H9 (cell line): ENCODE measurements at regions not wholly inside any gene's neighbourhood (a gene's known extent, or its start where the extent isn't known, plus 50 kb on each side); places are given as distances from the start of the nearest gene placed in this dataset.

Source experiments
- DNase-seq: peaks from one replicate; pipeline ENCODE4 v3.0.0-alpha.2; 2017
- H2AFZ ChIP-seq: one replicate; pipeline ENCODE4 v1.6.1; 2013; ENCODE audit warnings: mild to moderate bottlenecking, low read length, control low read depth, moderate library complexity
- H2AK5ac ChIP-seq: 2 replicates; pipeline ENCODE4 v1.6.1; 2013; ENCODE audit warnings: low read length, control low read depth, mixed read lengths; ENCODE audit not compliant: insufficient read length
- H2BK120ac ChIP-seq: one replicate; pipeline ENCODE4 v1.6.1; 2013; ENCODE audit warnings: low read depth, mild to moderate bottlenecking, low read length, control low read depth, inconsistent platforms; ENCODE audit not compliant: poor library complexity, severe bottlenecking
- H2BK12ac ChIP-seq: 2 replicates; pipeline ENCODE4 v1.6.1; 2013; ENCODE audit warnings: low read length, control low read depth, mixed read lengths, low read depth; ENCODE audit not compliant: insufficient read length
- H2BK15ac ChIP-seq: 2 replicates; pipeline ENCODE4 v1.6.1; 2013; ENCODE audit warnings: low read depth, low read length, control low read depth
- H2BK20ac ChIP-seq: one replicate; pipeline ENCODE4 v1.6.1; 2013; ENCODE audit warnings: low read depth, mild to moderate bottlenecking, low read length, control low read depth, inconsistent platforms; ENCODE audit not compliant: poor library complexity, severe bottlenecking
- H2BK5ac ChIP-seq: 2 replicates; pipeline ENCODE4 v1.6.1; 2013; ENCODE audit warnings: low read length, control low read depth, mixed read lengths; ENCODE audit not compliant: insufficient read length
- H3K14ac ChIP-seq: 2 replicates; pipeline ENCODE4 v1.6.1; 2013; ENCODE audit warnings: low read length, control low read depth; ENCODE audit not compliant: insufficient read depth
- H3K18ac ChIP-seq: 2 replicates; pipeline ENCODE4 v1.6.1; 2013; ENCODE audit warnings: low read depth, mild to moderate bottlenecking, mixed read lengths, low read length, control low read depth; ENCODE audit not compliant: insufficient read length
- H3K23ac ChIP-seq: 2 replicates; pipeline ENCODE4 v1.6.1; 2013; ENCODE audit warnings: low read length, control low read depth, mixed read lengths, low read depth; ENCODE audit not compliant: insufficient read length
- H3K23me2 ChIP-seq: 2 replicates; pipeline ENCODE4 v1.6.1; 2013; ENCODE audit warnings: low read depth, mild to moderate bottlenecking, mixed read lengths, low read length, control low read depth; ENCODE audit not compliant: insufficient read length, poor library complexity, severe bottlenecking
- H3K27ac ChIP-seq: 2 replicates; pipeline ENCODE4 v1.5.1; 2013; ENCODE audit warnings: low read length, control low read depth, mixed read lengths, low read depth; ENCODE audit not compliant: insufficient read length
- H3K27me3 ChIP-seq: 2 replicates; pipeline ENCODE4 v1.6.1; 2013; ENCODE audit warnings: low read length, control low read depth, inconsistent platforms; ENCODE audit not compliant: insufficient read depth
- H3K4ac ChIP-seq: 2 replicates; pipeline ENCODE4 v1.6.1; 2013; ENCODE audit warnings: low read depth, mild to moderate bottlenecking, control low read depth, inconsistent platforms, low read length, moderate library complexity
- H3K4me1 ChIP-seq: 2 replicates; pipeline ENCODE4 v1.6.1; 2013; ENCODE audit warnings: low read length, control low read depth, inconsistent platforms; ENCODE audit not compliant: insufficient read depth
- H3K4me2 ChIP-seq: 2 replicates; pipeline ENCODE4 v1.6.1; 2013; ENCODE audit warnings: low read length, control low read depth, mixed read lengths; ENCODE audit not compliant: insufficient read length, insufficient read depth
- H3K56ac ChIP-seq: 2 replicates; pipeline ENCODE4 v1.6.1; 2013; ENCODE audit warnings: low read depth, mild to moderate bottlenecking, mixed read lengths, low read length, control low read depth; ENCODE audit not compliant: insufficient read length
- H3K79me1 ChIP-seq: 2 replicates; pipeline ENCODE4 v1.6.1; 2013; ENCODE audit warnings: low read depth, mild to moderate bottlenecking, moderate library complexity, low read length, control low read depth, inconsistent platforms; ENCODE audit not compliant: insufficient read depth, poor library complexity, severe bottlenecking
- H3K79me2 ChIP-seq: 2 replicates; pipeline ENCODE4 v1.6.1; 2013; ENCODE audit warnings: low read length, control low read depth, inconsistent platforms; ENCODE audit not compliant: insufficient read depth
- H3K9ac ChIP-seq: 2 replicates; pipeline ENCODE4 v1.6.1; 2013; ENCODE audit warnings: low read length, control low read depth, mixed read lengths; ENCODE audit not compliant: insufficient read length; ENCODE audit errors: extremely low read depth
- H3K9me3 ChIP-seq: one replicate; pipeline ENCODE4 v1.6.1; 2013; ENCODE audit warnings: low read depth, low read length, inconsistent platforms; ENCODE audit not compliant: control insufficient read depth
- H3T11ph ChIP-seq: one replicate; pipeline ENCODE4 v1.6.1; 2013; ENCODE audit warnings: mild to moderate bottlenecking, low read length, control low read depth, inconsistent platforms
- H4K20me1 ChIP-seq: one replicate; pipeline ENCODE4 v1.6.1; 2013; ENCODE audit not compliant: control insufficient read depth, insufficient read length, insufficient read depth
- H4K5ac ChIP-seq: 2 replicates; pipeline ENCODE4 v1.6.1; 2013; ENCODE audit warnings: low read depth, mild to moderate bottlenecking, mixed read lengths, low read length, control low read depth; ENCODE audit not compliant: insufficient read length
- H4K8ac ChIP-seq: replicated peaks from 2 replicates; pipeline ENCODE4 v1.6.1; 2013; ENCODE audit warnings: low read length, control low read depth, mixed read lengths, low read depth; ENCODE audit not compliant: insufficient read length
- H4K91ac ChIP-seq: 2 replicates; pipeline ENCODE4 v1.6.1; 2013; ENCODE audit warnings: low read depth, mild to moderate bottlenecking, moderate library complexity, mixed read lengths, low read length, control low read depth; ENCODE audit not compliant: insufficient read length
- H3K27ac Mint-ChIP-seq, 3 experiments: 2 replicates in 2 of 3; 3 replicates in 1 of 3; pipeline ENCODE4 v1.8.0; 2020 to 2021; ENCODE audit warnings: mixed read lengths in 3 of 3, mild to moderate bottlenecking in 1 of 3, moderate library complexity in 1 of 3
- H3K27me3 Mint-ChIP-seq: 2 replicates; pipeline ENCODE4 v1.8.0; 2021; ENCODE audit warnings: low read depth, mild to moderate bottlenecking, moderate library complexity, mixed read lengths
- H3K36me3 Mint-ChIP-seq, 3 experiments: 2 replicates in 2 of 3; 3 replicates in 1 of 3; pipeline ENCODE4 v1.8.0; 2020 to 2021; ENCODE audit warnings: low read depth in 3 of 3, mixed read lengths in 3 of 3; ENCODE audit not compliant: insufficient read depth in 1 of 3
- H3K4me1 Mint-ChIP-seq, 2 experiments: 2 replicates each; pipeline ENCODE4 v1.8.0; 2020; ENCODE audit warnings: mixed read lengths in 2 of 2
- H3K4me3 Mint-ChIP-seq, 2 experiments: 2 replicates in 1 of 2; 3 replicates in 1 of 2; pipeline ENCODE4 v1.8.0; 2020 to 2021; ENCODE audit warnings: mild to moderate bottlenecking in 2 of 2, mixed read lengths in 2 of 2, moderate library complexity in 1 of 2
- H3K9me3 Mint-ChIP-seq, 2 experiments: 2 replicates in 1 of 2; 3 replicates in 1 of 2; pipeline ENCODE4 v1.8.0; 2020; ENCODE audit warnings: mild to moderate bottlenecking in 2 of 2, mixed read lengths in 2 of 2, moderate library complexity in 1 of 2
- CTCF ChIP-seq: fragments of 200-600 bp; sonication (generic); conservative IDR thresholded peaks from 3 replicates; pipeline ENCODE4 v1.8.0; 2021; ENCODE audit warnings: antibody characterized with exemption, mild to moderate bottlenecking
- WGBS: extraction: QIAGEN DNeasy Blood & Tissue Kit; methylation state at CpG from one replicate; pipeline ENCODE4 v1.1.7; 2013; ENCODE audit warnings: missing lambda C conversion rate, low lambda C conversion rate, mixed read lengths; ENCODE audit not compliant: insufficient read length; ENCODE audit errors: extremely low coverage; 5-methylcytosine and 5-hydroxymethylcytosine counted together

DNA sequence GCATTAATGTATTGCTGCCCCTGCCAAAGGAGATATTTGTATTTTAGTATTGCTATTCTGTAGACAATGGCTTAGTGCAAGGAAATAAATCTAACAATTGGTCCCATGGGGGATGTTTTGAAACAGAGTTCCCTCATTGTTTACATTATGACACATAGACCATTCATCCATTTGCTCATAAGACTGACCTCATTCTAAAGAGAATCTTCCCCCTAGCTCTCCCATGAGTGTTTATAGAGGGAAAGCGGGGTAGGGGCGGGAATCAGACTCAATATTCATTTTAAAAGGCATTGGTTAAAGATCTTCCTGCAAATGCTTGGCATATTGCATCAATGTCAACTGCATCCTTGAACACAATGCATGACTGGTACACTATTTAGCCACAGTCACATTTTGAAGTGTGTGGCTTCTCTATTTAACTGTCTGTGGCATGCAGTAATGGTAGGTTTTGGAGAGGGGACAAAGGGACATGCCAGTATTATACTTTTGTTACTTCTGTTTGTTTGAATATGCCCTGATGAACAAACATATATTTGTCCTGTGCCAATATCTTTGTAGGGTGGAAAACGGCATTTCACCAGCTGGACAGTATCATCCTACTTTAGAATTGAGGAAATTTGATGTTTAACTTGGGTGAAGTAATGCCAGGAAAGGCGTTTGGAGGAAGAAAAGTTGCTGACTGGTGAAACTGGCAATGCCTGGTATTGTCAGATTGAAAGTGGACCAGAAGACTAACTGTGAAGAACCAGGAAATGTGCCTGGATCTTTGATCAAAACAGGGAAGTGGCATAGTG is 84.1 kb upstream of the MEGF10 start:
- H3K27me3 ChIP-seq = no peaks in the 10 kb centered on the region
- no peak for TF ChIP-seq CTCF
- no peak overlapping the region for H3K9ac ChIP-seq
- no peak overlapping the region for H2BK12ac ChIP-seq
- peaks cover under 1 to 4% of the 10 kb centered on the region in 2 experiments; a peak in 2 of 5 replicates for H3K9me3 Mint-ChIP-seq
- H3K23ac ChIP-seq = no peak overlapping the region
- H3K14ac ChIP-seq = no peak overlapping the region
- H3K4me1 ChIP-seq = peaks cover 4% of the 10 kb centered on the region; the same call in 1 of the 2 replicates
- no peak overlapping the region for H3K4ac ChIP-seq
- no peak overlapping the region for H2BK5ac ChIP-seq
- H4K20me1 ChIP-seq = no peaks in the 10 kb centered on the region
- H4K8ac ChIP-seq = no peak overlapping the region
- H3K23me2 ChIP-seq = no peaks in the 10 kb centered on the region
- no peak overlapping the region for H2BK20ac ChIP-seq
- no peak overlapping the region for H4K5ac ChIP-seq
- DNase-seq = no peak
- H3K79me2 ChIP-seq = no peaks in the 10 kb centered on the region
- no peaks in the 10 kb centered on the region for H3K79me1 ChIP-seq
- H3K4me3 Mint-ChIP-seq = no peak overlapping the region
- no peaks in the 10 kb centered on the region for H3K27me3 Mint-ChIP-seq
- peaks cover 15 to 18% of the 10 kb centered on the region in 2 experiments for H3K4me1 Mint-ChIP-seq
- no peak overlapping the region for H3K27ac Mint-ChIP-seq
- no peak overlapping the region for H3T11ph ChIP-seq
- no peak overlapping the region for H2AK5ac ChIP-seq
- H3K9me3 ChIP-seq = no peaks in the 10 kb centered on the region
- H2BK120ac ChIP-seq = no peak overlapping the region
- WGBS = no CpG with 5 or more reads among the region's 4 CpGs
- no peak overlapping the region for H3K4me2 ChIP-seq
- H2BK15ac ChIP-seq = no peak overlapping the region
- H2AFZ ChIP-seq = no peak overlapping the region
- H3K27ac ChIP-seq = no peak overlapping the region
- no peak overlapping the region for H3K18ac ChIP-seq
- no peak overlapping the region for H3K56ac ChIP-seq
- no peak overlapping the region for H4K91ac ChIP-seq
- H3K36me3 Mint-ChIP-seq = 0 out of 7 replicates have a peak, but pooled peaks cover 0 to 4% (median 0%) of the 10 kb centered on the region in 3 experiments
